CD14-positive monocyte (primary cell): ENCODE measurements at regions not wholly inside any gene's neighbourhood (a gene's known extent, or its start where the extent isn't known, plus 50 kb on each side); places are given as distances from the start of the nearest gene placed in this dataset.

Source experiments
- DNase-seq, 3 donors: peaks; one replicate each; pipeline ENCODE4 v3.0.0-alpha.2; 2011 to 2022
- H2AFZ ChIP-seq: 2 replicates; pipeline ENCODE4 v1.6.0; 2012; ENCODE audit warnings: mild to moderate bottlenecking, low read depth, low read length, inconsistent platforms; ENCODE audit not compliant: insufficient read depth, poor library complexity, severe bottlenecking
- H3K27ac ChIP-seq, 2 donors: 1 replicate in 1 of 2; 2 replicates in 1 of 2; pipeline ENCODE4 v1.5.1; 2012 to 2013; ENCODE audit warnings: low read length in 2 of 2, control low read depth in 1 of 2, inconsistent platforms in 1 of 2, low read depth in 1 of 2, mild to moderate bottlenecking in 1 of 2
- H3K27me3 ChIP-seq, 2 donors: one replicate each; pipeline versions ENCODE4 v1.6.0 to v1.6.1; 2011 to 2013; ENCODE audit warnings: low read length in 2 of 2; ENCODE audit not compliant: control insufficient read depth in 2 of 2, insufficient read depth in 2 of 2
- H3K36me3 ChIP-seq, 2 donors: replicated peaks in 1 of 2; 1 replicate in 1 of 2; 2 replicates in 1 of 2; pipeline versions ENCODE4 v1.5.1 to v1.6.1; 2012 to 2013; ENCODE audit warnings: low read length in 2 of 2, control low read depth in 1 of 2, inconsistent platforms in 1 of 2, mild to moderate bottlenecking in 1 of 2; ENCODE audit not compliant: insufficient read depth in 2 of 2, control insufficient read depth in 1 of 2
- H3K4me1 ChIP-seq, 2 donors: 1 replicate in 1 of 2; 2 replicates in 1 of 2; pipeline versions ENCODE4 v1.5.1 to v1.6.1; 2012 to 2013; ENCODE audit warnings: low read length in 2 of 2, control low read depth in 1 of 2, inconsistent platforms in 1 of 2, mild to moderate bottlenecking in 1 of 2, moderate library complexity in 1 of 2; ENCODE audit not compliant: insufficient read depth in 2 of 2, control insufficient read depth in 1 of 2
- H3K4me2 ChIP-seq: replicated peaks from 2 replicates; pipeline ENCODE3; 2012; ENCODE audit warnings: low read length, moderate library complexity, mild to moderate bottlenecking; ENCODE audit not compliant: poor library complexity, severe bottlenecking; ENCODE audit errors: extremely low read depth
- H3K4me3 ChIP-seq, 3 experiments: fragments of 200-600 bp in 1 of 3; sonication (generic) in 1 of 3; replicated peaks in 1 of 3; 1 replicate in 2 of 3; 2 replicates in 1 of 3; pipeline ENCODE4 v1.5.1; 2011 to 2013; ENCODE audit warnings: low read length in 3 of 3, mild to moderate bottlenecking in 3 of 3, control low read depth in 2 of 3, low read depth in 2 of 3, inconsistent platforms in 1 of 3, moderate library complexity in 1 of 3
- H3K79me2 ChIP-seq: 2 replicates; pipeline ENCODE4 v1.6.0; 2012; ENCODE audit warnings: mild to moderate bottlenecking, control low read depth, inconsistent platforms, low read length, moderate library complexity; ENCODE audit not compliant: insufficient read depth
- H3K9ac ChIP-seq: 2 replicates; pipeline ENCODE4 v1.6.0; 2017; ENCODE audit warnings: low read length, mild to moderate bottlenecking; ENCODE audit not compliant: insufficient read depth, poor library complexity, severe bottlenecking
- H3K9me3 ChIP-seq, 2 donors: replicated peaks in 1 of 2; 1 replicate in 1 of 2; 2 replicates in 1 of 2; pipeline versions ENCODE4 v1.5.1 to v1.6.1; 2012 to 2013; ENCODE audit warnings: low read length in 2 of 2, control low read depth in 1 of 2; ENCODE audit not compliant: control insufficient read depth in 1 of 2, insufficient read depth in 1 of 2
- H4K20me1 ChIP-seq: 2 replicates; pipeline ENCODE4 v1.6.0; 2012; ENCODE audit warnings: mild to moderate bottlenecking, low read length, control low read depth, moderate library complexity; ENCODE audit not compliant: insufficient read depth
- H3K27ac Mint-ChIP-seq, 7 donors: one replicate each; pipeline ENCODE4 v1.8.0; 2020; ENCODE audit warnings: mild to moderate bottlenecking in 7 of 7, mixed read lengths in 7 of 7, moderate library complexity in 6 of 7, inconsistent platforms in 2 of 7
- H3K27me3 Mint-ChIP-seq, 3 donors: one replicate each; pipeline ENCODE4 v1.8.0; 2021 to 2022; ENCODE audit warnings: low read depth in 3 of 3, mild to moderate bottlenecking in 3 of 3, mixed read lengths in 3 of 3, moderate library complexity in 3 of 3, inconsistent platforms in 1 of 3
- H3K36me3 Mint-ChIP-seq, 2 donors: one replicate each; pipeline ENCODE4 v1.8.0; 2020; ENCODE audit warnings: mixed read lengths in 2 of 2, inconsistent platforms in 1 of 2, mild to moderate bottlenecking in 1 of 2
- H3K4me1 Mint-ChIP-seq: one replicate; pipeline ENCODE4 v1.8.0; 2020; ENCODE audit warnings: mild to moderate bottlenecking, mixed read lengths
- H3K4me3 Mint-ChIP-seq, 2 donors: one replicate each; pipeline ENCODE4 v1.8.0; 2020; ENCODE audit warnings: mild to moderate bottlenecking in 2 of 2, mixed read lengths in 2 of 2, moderate library complexity in 1 of 2
- H3K9me3 Mint-ChIP-seq, 7 donors: one replicate each; pipeline ENCODE4 v1.8.0; 2020 to 2022; ENCODE audit warnings: mixed read lengths in 7 of 7, mild to moderate bottlenecking in 6 of 7, moderate library complexity in 6 of 7, inconsistent platforms in 2 of 7
- CTCF ChIP-seq: fragments of 200-600 bp; IDR thresholded peaks from one replicate; pipeline ENCODE4 v1.8.0; 2022; ENCODE audit warnings: antibody characterized with exemption, mild to moderate bottlenecking
- WGBS: methylation state at CpG from one replicate; pipeline ENCODE4 v1.1.5; 2013; ENCODE audit warnings: missing lambda C conversion rate; ENCODE audit not compliant: insufficient coverage; 5-methylcytosine and 5-hydroxymethylcytosine counted together
- intact Hi-C, 2 donors: fragments of 100-400 bp; cut with micrococcal nuclease; formaldehyde crosslinking; loops; one replicate each; pipeline versions ENCODE4 v1.15.0 to v1.15.1; 2023

- Histone ChIP-seq H3K4me3 (no peak overlapping the region), H3K27me3 (no peaks in the 10 kb centered on the region), H3K4me2 (no peak overlapping the region), H3K9me3 (peaks cover 4 to 5% of the 10 kb centered on the region in 2 donors), H3K4me1 (no peaks in the 10 kb centered on the region), H3K9ac (no peak overlapping the region), H2AFZ (no peak overlapping the region), H3K79me2 (no peaks in the 10 kb centered on the region), H3K27ac (no peak overlapping the region), H3K36me3 (no peaks in the 10 kb centered on the region), H4K20me1 (no peaks in the 10 kb centered on the region)
- TF ChIP-seq CTCF, result no peak
- no peaks in the 10 kb centered on the region for H3K36me3 Mint-ChIP-seq
- H3K4me1 Mint-ChIP-seq, result no peaks in the 10 kb centered on the region
- no peak overlapping the region for H3K27ac Mint-ChIP-seq
- H3K4me3 Mint-ChIP-seq, result no peak overlapping the region
- DNase-seq, result no peak
- peaks cover 0 to 3% (median 0%) of the 10 kb centered on the region in 3 donors for H3K27me3 Mint-ChIP-seq
- H3K9me3 Mint-ChIP-seq, result peaks cover 0 to 9% (median 3%) of the 10 kb centered on the region in 7 donors
- intact Hi-C loops, result no loop called here
- no CpG with 5 or more reads among the region's 2 CpGs for WGBS
Observed at GRCh38 chr10:9635691-9636090, 1382.0 kb upstream of the CELF2 start.

DNA sequence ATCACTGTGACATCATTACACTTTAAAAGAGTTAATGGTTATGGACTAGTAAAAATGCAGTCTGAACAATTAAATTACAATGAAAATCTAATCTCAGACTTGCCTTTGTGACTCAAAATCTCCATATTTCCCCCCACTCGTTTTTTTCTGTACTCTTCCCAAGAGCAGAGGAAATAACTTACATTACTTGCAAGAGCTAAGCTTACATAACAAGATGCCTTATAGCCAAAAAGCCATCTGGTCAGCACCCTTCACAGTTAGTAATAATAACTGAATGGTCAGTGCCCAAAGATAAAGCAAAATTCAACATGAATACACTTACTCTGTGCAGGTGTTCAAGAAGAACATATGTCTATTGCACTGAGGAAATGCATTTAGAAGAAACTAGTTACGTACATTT is 1381.5 kb upstream of the CELF2 start:
- WGBS, result no CpG with 5 or more reads among the region's 2 CpGs
- H3K4me3 Mint-ChIP-seq, result no peak overlapping the region

More for the DNA sequence above, 1381.5 kb upstream of the CELF2 start:
- intact Hi-C loops, result no loop called here
- no peaks in the 10 kb centered on the region for H3K79me2 ChIP-seq
- Mint-ChIP-seq H3K27me3 (peaks cover 0 to 2% (median 0%) of the 10 kb centered on the region in 3 donors), H3K27ac (no peak overlapping the region), H3K9me3 (peaks cover 0 to 8% (median 3%) of the 10 kb centered on the region in 7 donors), H3K4me1 (no peaks in the 10 kb centered on the region), H3K36me3 (no peaks in the 10 kb centered on the region)
- no peaks in the 10 kb centered on the region for H3K4me1 ChIP-seq
- H3K9me3 ChIP-seq, result peaks cover 1 to 4% of the 10 kb centered on the region in 2 donors
- no peaks in the 10 kb centered on the region for H4K20me1 ChIP-seq
- no peak overlapping the region for H3K27ac ChIP-seq
- H3K36me3 ChIP-seq, result no peaks in the 10 kb centered on the region
- H2AFZ ChIP-seq, result no peak overlapping the region
- no peaks in the 10 kb centered on the region for H3K27me3 ChIP-seq
- H3K9ac ChIP-seq, result no peak overlapping the region
- no peak overlapping the region for H3K4me3 ChIP-seq
- H3K4me2 ChIP-seq, result no peak overlapping the region
- TF ChIP-seq CTCF, result no peak
- no peak for DNase-seq
